HG02588 (cell line): ENCODE measurements at regions not wholly inside any gene's neighbourhood (a gene's known extent, or its start where the extent isn't known, plus 50 kb on each side); places are given as distances from the start of the nearest gene placed in this dataset.

ENCODE experiments used
- ATAC-seq: cut with Tn5 transposase; IDR thresholded peaks from one replicate; pipeline ENCODE4 v1.9.1; 2021; ENCODE audit warnings: mild to moderate bottlenecking, moderate library complexity; ENCODE audit not compliant: unreplicated experiment

- no peak for ATAC-seq
Measured at GRCh38 chr2:120620025-120620793, 115.5 kb upstream of the GLI2 start.

DNA sequence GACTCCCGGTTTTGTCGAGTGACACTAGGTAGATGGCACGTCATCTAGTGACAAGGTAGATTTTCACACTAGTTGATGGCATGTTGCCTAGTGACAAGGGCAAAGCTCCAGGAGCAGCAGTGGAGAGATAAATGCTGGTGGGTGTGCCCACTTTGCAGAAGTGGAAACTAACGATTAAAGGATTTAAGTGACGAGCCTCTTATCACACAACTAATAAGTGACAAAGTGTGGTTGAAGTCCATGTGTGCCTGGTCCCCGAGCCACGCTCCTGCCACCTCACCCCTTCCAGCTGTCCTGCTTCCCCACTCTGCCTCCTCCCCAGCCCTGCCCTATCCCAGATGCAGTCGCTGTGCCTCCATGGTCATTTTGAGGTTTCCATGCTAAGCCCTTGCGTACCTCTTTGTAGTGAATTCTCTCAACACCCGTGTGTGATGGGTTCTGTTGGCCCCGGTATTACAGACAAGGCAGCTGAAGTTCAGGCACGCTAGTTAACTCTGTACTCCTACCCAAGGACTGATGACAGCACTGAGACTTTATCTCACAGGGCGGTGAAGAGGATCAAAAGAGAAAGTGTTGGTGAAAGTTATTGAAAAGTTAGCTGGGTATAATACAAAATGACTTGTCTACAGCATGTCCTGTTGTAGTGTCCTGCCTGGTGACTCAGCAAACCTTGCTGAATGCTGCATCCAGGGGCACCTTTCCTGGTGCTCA, 113.4 kb upstream of the GLI2 start:
- ATAC-seq = no peak

DNA sequence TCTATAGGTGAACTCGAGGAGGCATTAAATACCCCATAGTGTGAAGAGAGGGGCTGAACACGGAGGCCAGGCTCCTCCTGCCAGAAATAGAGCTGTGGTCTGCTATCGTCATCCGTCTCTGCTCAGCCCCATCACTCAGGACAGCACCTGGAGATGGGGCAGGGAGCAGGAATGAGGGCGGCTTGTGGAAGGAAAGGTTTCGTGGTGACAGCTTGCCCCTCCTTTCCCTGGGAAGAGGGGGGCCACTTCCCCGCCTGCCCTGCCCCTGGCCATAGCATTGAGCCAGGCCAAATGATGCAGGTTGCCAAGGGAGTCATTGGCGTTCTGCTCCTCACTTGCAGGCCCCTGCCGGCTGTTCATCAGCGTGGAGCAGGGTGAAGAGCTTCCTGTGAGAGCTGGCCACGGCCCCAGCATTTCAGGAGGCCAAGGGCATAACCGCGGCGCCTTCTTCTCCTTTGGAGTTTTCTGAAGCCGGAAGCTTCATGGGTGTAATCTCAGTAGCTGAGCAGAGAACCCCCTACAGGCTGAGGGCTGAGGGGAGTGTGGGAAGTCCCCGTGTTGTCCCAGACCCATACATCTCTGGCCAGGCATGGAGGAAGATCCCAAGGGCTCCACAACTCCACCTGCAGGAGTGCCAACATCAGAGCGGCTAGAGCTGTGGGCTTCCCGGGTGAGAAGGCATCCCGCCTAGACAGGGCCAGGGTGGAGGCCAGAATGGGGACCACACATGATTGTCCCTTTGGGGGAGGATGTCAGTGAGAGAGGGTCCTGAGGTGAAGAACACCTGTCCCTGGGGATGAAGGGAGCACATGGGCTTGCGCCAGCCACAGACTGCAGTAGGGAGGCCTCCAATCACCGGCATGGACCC, 112.5 kb upstream of the GLI2 start:
- ATAC-seq = no peak

GRCh38 chr2:120624061-120624737, 111.5 kb upstream of the GLI2 start:
- ATAC-seq = no peak

- ATAC-seq = no peak
Measured at GRCh38 chr2:120624738-120625446, 110.8 kb upstream of the GLI2 start.

DNA sequence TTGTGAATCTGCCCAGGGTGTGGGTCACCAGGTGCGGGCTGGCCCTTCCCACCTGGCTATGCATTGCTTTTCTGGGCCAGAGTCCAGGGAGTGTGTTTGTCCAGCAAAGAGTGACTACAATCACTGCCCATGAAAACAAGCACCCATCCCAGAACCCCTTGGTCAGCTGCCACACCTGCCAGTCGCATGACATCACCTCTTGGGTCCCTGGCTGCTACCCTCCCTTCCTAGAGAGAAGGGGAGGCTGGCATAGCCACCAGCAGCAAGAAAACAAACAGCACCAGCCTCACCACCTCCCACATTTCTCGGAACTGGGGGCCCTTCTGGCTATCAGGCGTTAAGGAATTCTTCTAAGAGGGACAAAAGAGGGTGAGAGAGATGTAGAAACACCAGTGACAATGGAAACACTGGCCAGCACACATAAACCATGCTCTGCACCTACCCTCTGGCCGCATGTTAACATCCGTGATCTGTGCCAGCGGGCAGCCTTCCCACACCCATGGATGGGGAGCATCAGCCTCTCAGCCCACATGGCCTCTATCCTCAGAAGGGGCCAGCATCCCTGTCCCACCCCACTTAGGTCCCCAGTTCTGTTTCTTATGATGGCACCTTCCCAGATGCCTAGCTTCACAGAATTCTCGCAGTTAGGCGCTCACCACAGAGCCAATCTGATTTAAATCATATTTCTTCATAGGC, 109.7 kb upstream of the GLI2 start:
- no peak for ATAC-seq

GRCh38 chr2:120626566-120626965, 109.1 kb upstream of the GLI2 start:
- no peak for ATAC-seq

DNA sequence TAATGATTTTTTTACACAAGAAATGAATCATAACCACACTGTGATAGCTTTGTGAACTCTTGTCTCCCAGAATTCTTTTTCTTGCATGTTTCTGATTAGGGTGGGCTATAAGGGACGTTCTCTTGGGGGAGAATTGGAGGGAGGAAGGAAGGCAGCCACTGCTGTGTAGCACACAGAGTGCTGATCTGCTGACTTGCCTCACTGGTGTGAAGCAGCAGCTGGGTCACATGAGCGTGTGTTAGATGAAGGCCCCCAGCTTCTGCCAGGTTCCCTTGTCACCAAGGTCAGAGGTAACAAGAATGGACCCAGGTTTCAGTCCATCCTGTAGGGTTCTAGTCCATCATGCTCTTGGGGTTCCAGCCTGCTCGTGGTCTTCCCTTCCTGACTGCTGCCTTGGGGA, 107.4 kb upstream of the GLI2 start:
- no peak for ATAC-seq

GRCh38 chr2:120629241-120629895, 106.3 kb upstream of the GLI2 start:
- no peak for ATAC-seq

GRCh38 chr2:120630031-120630701, 105.5 kb upstream of the GLI2 start:
- no peak for ATAC-seq

- no peak for ATAC-seq
Measured at GRCh38 chr2:120631236-120631635, 104.4 kb upstream of the GLI2 start.

DNA sequence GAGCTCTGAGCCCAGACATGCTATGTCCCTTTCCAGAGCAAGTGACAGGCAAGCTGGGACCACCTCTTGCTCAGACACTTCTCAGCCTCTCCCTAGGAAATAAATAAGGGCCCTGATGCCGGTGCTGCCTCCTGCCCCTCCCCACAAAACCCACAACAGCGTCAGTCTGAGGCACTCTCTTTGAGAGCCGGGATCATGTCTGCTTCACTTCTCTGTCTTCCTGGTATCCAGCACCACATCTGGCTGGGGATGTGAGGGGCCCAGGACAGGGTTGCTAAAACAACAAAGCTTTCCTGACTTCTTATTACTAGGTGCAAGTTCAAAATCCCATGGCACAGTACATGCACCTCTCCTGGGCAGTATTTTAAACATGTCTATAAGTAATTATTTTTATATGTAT, 103.9 kb upstream of the GLI2 start:
- no peak for ATAC-seq

GRCh38 chr2:120632796-120633646, 102.6 kb upstream of the GLI2 start:
- ATAC-seq = no peak

- no peak for ATAC-seq
Measured at GRCh38 chr2:120634533-120634932, 101.1 kb upstream of the GLI2 start.

GRCh38 chr2:120635146-120635545, 100.5 kb upstream of the GLI2 start:
- no peak for ATAC-seq

GRCh38 chr2:120637847-120638246, 97.8 kb upstream of the GLI2 start:
- no peak for ATAC-seq

- ATAC-seq = no peak
Measured at GRCh38 chr2:120638450-120638849, 97.2 kb upstream of the GLI2 start.

- ATAC-seq = no peak
Measured at GRCh38 chr2:120641366-120641771, 94.3 kb upstream of the GLI2 start.
